ENCODE measurements at regions not wholly inside any gene's neighbourhood (a gene's known extent, or its start where the extent isn't known, plus 50 kb on each side); places are given as distances from the start of the nearest gene placed in this dataset.
"Not testable (repeated sequence)": the region's sequence is repeated elsewhere in the genome, so short reads cannot be mapped to it uniquely, and the experiment has no call there.

GRCh38 chr17:54196751-54197150 is 374.0 kb downstream of the KIF2B start:
- H3K4me1 ChIP-seq (ENCODE audit: low read length): no peaks in the 10 kb centered on the region
- no peak overlapping the region for H3K4me3 ChIP-seq (ENCODE audit: low read length)
- H3K79me2 ChIP-seq (ENCODE audit: low read length): no peaks in the 10 kb centered on the region
- H3K4me2 ChIP-seq (ENCODE audit: low read length): no peak overlapping the region
- H3K36me3 ChIP-seq (replicated peaks; ENCODE audit: low read depth, low read length): no peaks in the 10 kb centered on the region
- no peaks in the 10 kb centered on the region for H3K27me3 ChIP-seq (ENCODE audit: low read depth, low read length)
- H2AFZ ChIP-seq (ENCODE audit: low read depth, low read length): no peak overlapping the region
- H3K9ac ChIP-seq (ENCODE audit: low read length): no peak overlapping the region
- no peak for TF ChIP-seq CTCF (IDR thresholded peaks at IDR 0.05; ENCODE audit: low read depth, low read length)
- TF ChIP-seq EZH2phosphoT487 (IDR thresholded peaks at IDR 0.05; ENCODE audit: low read depth): no peak
- H3K27ac ChIP-seq (ENCODE audit: low read length): no peak overlapping the region
- no peaks in the 10 kb centered on the region for H4K20me1 ChIP-seq (ENCODE audit: insufficient read depth, low read length)
- no peaks in the 10 kb centered on the region for H3K9me3 ChIP-seq (ENCODE audit: insufficient read depth, low read length)

GRCh38 chr17:54201380-54201779 is 378.7 kb downstream of the KIF2B start:
- not testable (repeated sequence) for H4K20me1 ChIP-seq (ENCODE audit: insufficient read depth, low read length); H3K79me2 ChIP-seq (ENCODE audit: low read length); H3K4me2 ChIP-seq (ENCODE audit: low read length); H3K36me3 ChIP-seq (replicated peaks; ENCODE audit: low read depth, low read length); H3K9ac ChIP-seq (ENCODE audit: low read length); H3K27ac ChIP-seq (ENCODE audit: low read length); H3K27me3 ChIP-seq (ENCODE audit: low read depth, low read length); H3K9me3 ChIP-seq (ENCODE audit: insufficient read depth, low read length); H3K4me1 ChIP-seq (ENCODE audit: low read length); H3K4me3 ChIP-seq (ENCODE audit: low read length); H2AFZ ChIP-seq (ENCODE audit: low read depth, low read length)

- Histone ChIP-seq H3K4me3 (ENCODE audit: low read length) (no peak overlapping the region), H3K9me3 (ENCODE audit: insufficient read depth, low read length) (no peaks in the 10 kb centered on the region)
These were observed 398.1 kb downstream of the KIF2B start for GRCh38 chr17:54220829-54221228.

GRCh38 chr17:54221499-54221898 is 398.8 kb downstream of the KIF2B start:
- H3K27me3 ChIP-seq (ENCODE audit: low read depth, low read length): no peaks in the 10 kb centered on the region

More at GRCh38 chr17:54220829-54221228, 398.1 kb downstream of the KIF2B start:
- no peaks in the 10 kb centered on the region for H3K27me3 ChIP-seq (ENCODE audit: low read depth, low read length)
- H4K20me1 ChIP-seq (ENCODE audit: insufficient read depth, low read length): no peaks in the 10 kb centered on the region
- TF ChIP-seq CTCF (IDR thresholded peaks at IDR 0.05; ENCODE audit: low read depth, low read length): no peak
- no peak for TF ChIP-seq EZH2phosphoT487 (IDR thresholded peaks at IDR 0.05; ENCODE audit: low read depth)
- no peak overlapping the region for H3K4me2 ChIP-seq (ENCODE audit: low read length)
- H2AFZ ChIP-seq (ENCODE audit: low read depth, low read length): no peak overlapping the region
- H3K4me1 ChIP-seq (ENCODE audit: low read length): no peaks in the 10 kb centered on the region
- H3K36me3 ChIP-seq (replicated peaks; ENCODE audit: low read depth, low read length): no peaks in the 10 kb centered on the region
- no peak overlapping the region for H3K27ac ChIP-seq (ENCODE audit: low read length)
- no peaks in the 10 kb centered on the region for H3K79me2 ChIP-seq (ENCODE audit: low read length)
- H3K9ac ChIP-seq (ENCODE audit: low read length): no peak overlapping the region

More at GRCh38 chr17:54221499-54221898, 398.8 kb downstream of the KIF2B start:
- H3K9ac ChIP-seq (ENCODE audit: low read length): no peak overlapping the region
- H3K27ac ChIP-seq (ENCODE audit: low read length): no peak overlapping the region
- no peaks in the 10 kb centered on the region for H4K20me1 ChIP-seq (ENCODE audit: insufficient read depth, low read length)
- no peak overlapping the region for H2AFZ ChIP-seq (ENCODE audit: low read depth, low read length)
- H3K4me1 ChIP-seq (ENCODE audit: low read length): no peaks in the 10 kb centered on the region
- no peak for TF ChIP-seq CTCF (IDR thresholded peaks at IDR 0.05; ENCODE audit: low read depth, low read length)
- no peak for TF ChIP-seq EZH2phosphoT487 (IDR thresholded peaks at IDR 0.05; ENCODE audit: low read depth)
- H3K36me3 ChIP-seq (replicated peaks; ENCODE audit: low read depth, low read length): no peaks in the 10 kb centered on the region
- no peak overlapping the region for H3K4me2 ChIP-seq (ENCODE audit: low read length)
- H3K79me2 ChIP-seq (ENCODE audit: low read length): no peaks in the 10 kb centered on the region
- no peaks in the 10 kb centered on the region for H3K9me3 ChIP-seq (ENCODE audit: insufficient read depth, low read length)
- H3K4me3 ChIP-seq (ENCODE audit: low read length): no peak overlapping the region

All from OCI-LY3 (cell line).